ENCODE measurements at regions not wholly inside any gene's neighbourhood (a gene's known extent, or its start where the extent isn't known, plus 50 kb on each side); places are given as distances from the start of the nearest gene placed in this dataset.

- TF ChIP-seq POLR2A (IDR thresholded peaks at IDR 0.05), result no peak
- no peak for TF ChIP-seq CTCF (IDR thresholded peaks at IDR 0.05)
Observed at GRCh38 chr2:120495586-120495985, 149.7 kb downstream of the INHBB start.
